ENCODE measurements at regions not wholly inside any gene's neighbourhood (a gene's known extent, or its start where the extent isn't known, plus 50 kb on each side); places are given as distances from the start of the nearest gene placed in this dataset.
A peak's percentile ranks its signal among the peaks of the same experiment; 100 is the strongest.
"Not testable (repeated sequence)": the region's sequence is repeated elsewhere in the genome, so short reads cannot be mapped to it uniquely, and the experiment has no call there.

- no peak overlapping the region for H3K27ac Mint-ChIP-seq
- H3K27me3 Mint-ChIP-seq (ENCODE audit: low read depth): no peaks in the 10 kb centered on the region
- no peak overlapping the region for H3K4me3 Mint-ChIP-seq
- no peak for TF ChIP-seq CTCF (IDR thresholded peaks at IDR 0.05; ENCODE audit: unreplicated experiment in 3 of 3)
- H3K4me1 Mint-ChIP-seq: no peaks in the 10 kb centered on the region
- no peaks in the 10 kb centered on the region for H3K36me3 Mint-ChIP-seq (ENCODE audit: low read depth)
- H3K9me3 Mint-ChIP-seq: peaks cover 15% of the 10 kb centered on the region
Measured at GRCh38 chr1:67908250-67908936, 75.1 kb upstream of the GNG12 start.

GRCh38 chr1:67907467-67907866 lies 74.2 kb upstream of the GNG12 start:
- not testable (repeated sequence) for H3K4me1 Mint-ChIP-seq; H3K36me3 Mint-ChIP-seq (ENCODE audit: low read depth); H3K27ac Mint-ChIP-seq; H3K27me3 Mint-ChIP-seq (ENCODE audit: low read depth); H3K4me3 Mint-ChIP-seq
- H3K9me3 Mint-ChIP-seq: peaks cover 24% of the 10 kb centered on the region

- not testable (repeated sequence) for H3K4me1 Mint-ChIP-seq; H3K27ac Mint-ChIP-seq; H3K27me3 Mint-ChIP-seq (ENCODE audit: low read depth); H3K4me3 Mint-ChIP-seq; H3K36me3 Mint-ChIP-seq (ENCODE audit: low read depth)
- H3K9me3 Mint-ChIP-seq: peaks cover 37% of the 10 kb centered on the region
Measured at GRCh38 chr1:67906015-67906414, 72.7 kb upstream of the GNG12 start.

- not testable (repeated sequence) for H3K27ac Mint-ChIP-seq, H3K4me3 Mint-ChIP-seq, H3K4me1 Mint-ChIP-seq
Measured at GRCh38 chr1:67902546-67903223, 69.4 kb upstream of the GNG12 start.

GRCh38 chr1:67898033-67898726 lies 64.9 kb upstream of the GNG12 start:
- TF ChIP-seq CTCF (IDR thresholded peaks at IDR 0.05; ENCODE audit: unreplicated experiment in 3 of 3): no peak

More at GRCh38 chr1:67902546-67903223, 69.4 kb upstream of the GNG12 start:
- H3K27me3 Mint-ChIP-seq (ENCODE audit: low read depth); H3K36me3 Mint-ChIP-seq (ENCODE audit: low read depth): not testable (repeated sequence)
- peaks cover 42% of the 10 kb centered on the region for H3K9me3 Mint-ChIP-seq

GRCh38 chr1:67897270-67897949 lies 64.1 kb upstream of the GNG12 start:
- Mint-ChIP-seq H3K4me1 (peaks cover 21% of the 10 kb centered on the region), H3K4me3 (no peak overlapping the region), H3K9me3 (peaks cover 20% of the 10 kb centered on the region), H3K36me3 (ENCODE audit: low read depth) (no peaks in the 10 kb centered on the region), H3K27me3 (ENCODE audit: low read depth) (no peaks in the 10 kb centered on the region), H3K27ac (peak overlapping the region; percentile 62 to 82 (median 70))
- TF ChIP-seq CTCF (IDR thresholded peaks at IDR 0.05; ENCODE audit: unreplicated experiment in 3 of 3): no peak

More at GRCh38 chr1:67898033-67898726, 64.9 kb upstream of the GNG12 start:
- no peaks in the 10 kb centered on the region for H3K27me3 Mint-ChIP-seq (ENCODE audit: low read depth)
- no peaks in the 10 kb centered on the region for H3K36me3 Mint-ChIP-seq (ENCODE audit: low read depth)
- H3K9me3 Mint-ChIP-seq: peaks cover 27% of the 10 kb centered on the region
- peak overlapping the region; percentile 62 to 82 (median 70) for H3K27ac Mint-ChIP-seq
- H3K4me3 Mint-ChIP-seq: no peak overlapping the region
- H3K4me1 Mint-ChIP-seq: peaks cover 15% of the 10 kb centered on the region

- Mint-ChIP-seq H3K27me3 (ENCODE audit: low read depth) (no peaks in the 10 kb centered on the region), H3K36me3 (ENCODE audit: low read depth) (no peaks in the 10 kb centered on the region), H3K27ac (peak overlapping the region; percentile 62 to 82 (median 70)), H3K9me3 (peaks cover 14% of the 10 kb centered on the region), H3K4me1 (peaks cover 25% of the 10 kb centered on the region), H3K4me3 (no peak overlapping the region)
- no peak for TF ChIP-seq CTCF (IDR thresholded peaks at IDR 0.05; ENCODE audit: unreplicated experiment in 3 of 3)
Measured at GRCh38 chr1:67896826-67897225, 63.6 kb upstream of the GNG12 start.
